Duodenal mucosa (tissue), 2 donors: ENCODE measurements at regions not wholly inside any gene's neighbourhood (a gene's known extent, or its start where the extent isn't known, plus 50 kb on each side); places are given as distances from the start of the nearest gene placed in this dataset.
"Not testable (repeated sequence)": the region's sequence is repeated elsewhere in the genome, so short reads cannot be mapped to it uniquely, and the experiment has no call there.

Experiments
- H3K27ac ChIP-seq: one replicate; pipeline ENCODE4 v1.7.0; 2013; ENCODE audit warnings: low read depth, low read length
- H3K27me3 ChIP-seq, 2 donors: one replicate each; pipeline ENCODE4 v1.7.0; 2013; ENCODE audit warnings: low read length in 2 of 2, control low read depth in 1 of 2; ENCODE audit not compliant: insufficient read depth in 2 of 2, control insufficient read depth in 1 of 2
- H3K36me3 ChIP-seq, 2 donors: one replicate each; pipeline ENCODE4 v1.7.0; 2013; ENCODE audit warnings: low read length in 2 of 2, control low read depth in 1 of 2; ENCODE audit not compliant: insufficient read depth in 2 of 2, control insufficient read depth in 1 of 2
- H3K4me1 ChIP-seq, 2 donors: one replicate each; pipeline ENCODE4 v1.7.0; 2013; ENCODE audit warnings: low read length in 2 of 2, control low read depth in 1 of 2; ENCODE audit not compliant: insufficient read depth in 2 of 2, control insufficient read depth in 1 of 2
- H3K4me3 ChIP-seq, 2 donors: one replicate each; pipeline ENCODE4 v1.7.0; 2013; ENCODE audit warnings: low read length in 2 of 2, low read depth in 1 of 2
- H3K9ac ChIP-seq, 2 donors: one replicate each; pipeline ENCODE4 v1.7.0; 2013; ENCODE audit warnings: low read length in 2 of 2, low read depth in 1 of 2
- H3K9me3 ChIP-seq, 2 donors: one replicate each; pipeline ENCODE4 v1.7.0; 2013; ENCODE audit warnings: low read length in 2 of 2, control low read depth in 1 of 2; ENCODE audit not compliant: control insufficient read depth in 1 of 2

GRCh38 chr13:50644081-50644871 lies 199.2 kb downstream of the DLEU7 start:
- Histone ChIP-seq H3K9me3 (no peaks in the 10 kb centered on the region), H3K36me3 (no peaks in the 10 kb centered on the region), H3K4me3 (no peak overlapping the region), H3K4me1 (no peaks in the 10 kb centered on the region), H3K9ac (no peak overlapping the region), H3K27ac (no peak overlapping the region), H3K27me3 (no peaks in the 10 kb centered on the region)

- Histone ChIP-seq H3K9me3 (no peaks in the 10 kb centered on the region), H3K4me3 (no peak overlapping the region), H3K4me1 (no peaks in the 10 kb centered on the region), H3K27me3 (no peaks in the 10 kb centered on the region), H3K36me3 (no peaks in the 10 kb centered on the region), H3K9ac (no peak overlapping the region), H3K27ac (no peak overlapping the region)
These were observed 198.4 kb downstream of the DLEU7 start for GRCh38 chr13:50645092-50645491.

DNA sequence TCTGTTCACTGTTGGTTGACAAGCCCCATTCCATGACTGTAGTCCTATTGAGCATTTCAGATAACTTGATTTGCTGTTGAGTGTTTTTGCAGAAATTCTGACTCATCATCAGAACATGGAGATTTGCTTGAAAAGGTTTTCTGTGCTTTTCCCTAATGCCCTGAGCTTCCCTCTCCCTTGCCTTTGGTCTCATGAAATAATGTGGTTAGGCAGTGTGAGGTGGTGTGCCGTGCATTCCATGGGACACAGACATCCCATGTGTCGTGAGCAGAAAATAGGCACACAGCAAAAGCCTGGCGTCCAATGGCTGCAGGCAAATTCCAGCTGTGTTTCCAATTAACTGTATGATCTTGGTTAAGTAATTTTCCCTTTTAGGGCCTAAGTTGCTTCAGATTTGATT lies 197.4 kb downstream of the DLEU7 start:
- H3K4me3 ChIP-seq: no peak overlapping the region
- H3K27ac ChIP-seq: no peak overlapping the region
- H3K9ac ChIP-seq: no peak overlapping the region
- H3K4me1 ChIP-seq: no peaks in the 10 kb centered on the region
- H3K36me3 ChIP-seq: no peaks in the 10 kb centered on the region
- no peaks in the 10 kb centered on the region for H3K27me3 ChIP-seq
- H3K9me3 ChIP-seq: no peaks in the 10 kb centered on the region

DNA sequence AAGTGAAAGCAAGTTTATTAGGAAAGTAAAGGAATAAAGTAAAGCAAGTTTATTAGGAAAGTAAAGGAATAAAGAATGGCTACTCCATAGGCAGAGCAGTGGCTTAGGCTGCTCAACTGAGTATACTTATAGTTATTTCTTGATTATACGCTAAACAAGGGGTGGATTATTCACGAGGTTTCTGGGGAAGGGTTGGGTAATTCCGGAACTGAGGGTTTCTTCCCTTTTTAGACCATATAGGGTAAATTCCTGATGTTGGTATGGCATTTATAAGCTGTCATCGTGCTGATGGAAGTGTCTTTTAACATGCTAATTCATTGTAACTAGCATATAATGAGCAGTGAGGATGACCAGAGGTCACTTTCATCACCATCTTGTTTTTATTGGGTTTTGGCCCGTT lies 194.3 kb downstream of the DLEU7 start:
- H3K27ac ChIP-seq: no peak overlapping the region
- no peaks in the 10 kb centered on the region for H3K27me3 ChIP-seq
- H3K36me3 ChIP-seq: no peaks in the 10 kb centered on the region
- H3K4me1 ChIP-seq: no peaks in the 10 kb centered on the region
- no peak overlapping the region for H3K4me3 ChIP-seq
- H3K9me3 ChIP-seq: no peaks in the 10 kb centered on the region
- H3K9ac ChIP-seq: no peak overlapping the region

GRCh38 chr13:50650592-50651504 lies 192.6 kb downstream of the DLEU7 start:
- Histone ChIP-seq H3K9me3 (no peaks in the 10 kb centered on the region), H3K27me3 (no peaks in the 10 kb centered on the region), H3K27ac (no peak overlapping the region), H3K36me3 (no peaks in the 10 kb centered on the region), H3K4me1 (no peaks in the 10 kb centered on the region), H3K9ac (no peak overlapping the region), H3K4me3 (no peak overlapping the region)

DNA sequence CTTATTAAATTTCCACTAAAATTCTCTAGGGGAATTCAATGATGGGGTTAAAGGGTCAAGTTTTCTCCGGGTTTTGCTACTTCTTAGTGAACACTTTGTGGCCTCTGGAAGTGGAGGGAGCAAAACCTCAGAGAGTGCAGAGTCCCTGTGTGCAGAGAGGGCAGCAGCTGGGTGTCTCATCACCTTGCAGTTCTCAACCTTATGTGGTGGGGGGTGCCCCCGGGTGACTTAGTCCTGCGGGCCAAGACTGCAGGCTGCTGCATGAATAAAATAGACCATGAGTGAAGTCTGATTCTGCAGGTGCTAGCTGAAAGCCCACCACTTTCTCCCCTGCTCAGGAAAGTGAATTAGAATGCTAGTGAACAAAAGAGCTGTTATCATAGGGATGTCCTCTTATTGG lies 191.6 kb downstream of the DLEU7 start:
- H3K4me1 ChIP-seq: no peaks in the 10 kb centered on the region
- no peak overlapping the region for H3K9ac ChIP-seq
- H3K9me3 ChIP-seq: no peaks in the 10 kb centered on the region
- no peak overlapping the region for H3K27ac ChIP-seq
- no peak overlapping the region for H3K4me3 ChIP-seq
- H3K27me3 ChIP-seq: no peaks in the 10 kb centered on the region
- H3K36me3 ChIP-seq: no peaks in the 10 kb centered on the region

DNA sequence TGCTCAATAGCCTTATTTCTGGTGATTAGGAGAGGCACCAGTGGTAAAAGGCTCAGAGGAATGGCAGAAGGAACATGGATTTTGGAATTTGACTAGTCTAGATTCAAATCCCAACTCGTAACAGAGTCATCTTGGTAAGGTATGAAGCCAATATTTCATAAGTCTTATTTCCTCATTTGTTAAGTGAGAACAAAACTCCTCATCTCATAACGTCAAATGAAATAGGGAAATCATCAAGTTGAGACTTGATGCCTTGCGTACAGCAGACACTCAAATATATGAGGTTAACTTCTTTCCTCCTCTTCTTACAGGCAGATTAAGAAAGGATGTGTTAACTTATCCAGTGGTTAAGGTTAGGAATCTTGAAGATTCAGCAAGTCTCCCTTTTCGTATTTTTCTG lies 189.2 kb downstream of the DLEU7 start:
- no peak overlapping the region for H3K4me3 ChIP-seq
- H3K36me3 ChIP-seq: no peaks in the 10 kb centered on the region
- H3K27me3 ChIP-seq: no peaks in the 10 kb centered on the region
- no peak overlapping the region for H3K27ac ChIP-seq
- H3K4me1 ChIP-seq: no peaks in the 10 kb centered on the region
- no peak overlapping the region for H3K9ac ChIP-seq
- no peaks in the 10 kb centered on the region for H3K9me3 ChIP-seq

- not testable (repeated sequence) for H3K9me3 ChIP-seq
These were observed 181.6 kb downstream of the DLEU7 start for GRCh38 chr13:50661881-50662280.

GRCh38 chr13:50664951-50665350 lies 178.5 kb downstream of the DLEU7 start:
- Histone ChIP-seq H3K9ac (no peak overlapping the region), H3K27me3 (no peaks in the 10 kb centered on the region), H3K36me3 (no peaks in the 10 kb centered on the region), H3K4me1 (no peaks in the 10 kb centered on the region), H3K27ac (no peak overlapping the region), H3K4me3 (no peak overlapping the region), H3K9me3 (no peaks in the 10 kb centered on the region)

More at GRCh38 chr13:50661881-50662280, 181.6 kb downstream of the DLEU7 start:
- not testable (repeated sequence) for H3K36me3 ChIP-seq, H3K27ac ChIP-seq, H3K9ac ChIP-seq, H3K4me3 ChIP-seq, H3K4me1 ChIP-seq, H3K27me3 ChIP-seq

DNA sequence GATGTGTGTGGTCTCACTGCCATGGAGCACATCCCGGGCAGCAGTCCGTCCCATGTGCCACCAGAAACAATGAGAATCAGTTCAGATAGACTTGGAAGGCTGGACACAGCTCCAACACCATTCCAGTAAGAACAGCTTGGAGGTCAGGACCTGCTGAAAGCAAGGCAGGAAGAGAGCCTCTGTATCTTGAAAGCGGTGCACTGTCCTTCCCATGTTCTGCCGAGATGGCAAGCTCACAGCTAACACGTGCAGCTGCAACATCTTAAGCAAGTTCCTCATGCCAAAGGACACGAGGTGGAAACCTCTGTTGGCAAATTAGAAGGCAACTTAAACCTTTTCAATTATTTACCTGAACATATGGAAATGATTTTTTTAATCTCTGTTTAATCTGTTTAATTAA lies 175.4 kb downstream of the DLEU7 start:
- H3K4me1 ChIP-seq: no peaks in the 10 kb centered on the region
- no peak overlapping the region for H3K27ac ChIP-seq
- H3K36me3 ChIP-seq: no peaks in the 10 kb centered on the region
- H3K9ac ChIP-seq: no peak overlapping the region
- H3K9me3 ChIP-seq: no peaks in the 10 kb centered on the region
- no peak overlapping the region for H3K4me3 ChIP-seq
- H3K27me3 ChIP-seq: no peaks in the 10 kb centered on the region
